GM18907 (cell line): ENCODE measurements at regions not wholly inside any gene's neighbourhood (a gene's known extent, or its start where the extent isn't known, plus 50 kb on each side); places are given as distances from the start of the nearest gene placed in this dataset.
"Not testable (repeated sequence)": the region's sequence is repeated elsewhere in the genome, so short reads cannot be mapped to it uniquely, and the experiment has no call there.

Source experiments
- ATAC-seq: cut with Tn5 transposase; IDR thresholded peaks from one replicate; pipeline ENCODE4 v1.9.1; 2021; ENCODE audit warnings: mild to moderate bottlenecking, moderate library complexity; ENCODE audit not compliant: unreplicated experiment

GRCh38 chr22:47329727-47330650 is 567.5 kb downstream of the TBC1D22A start:
- ATAC-seq, result no peak

- no peak for ATAC-seq
Measured at GRCh38 chr22:47328550-47329243, 566.2 kb downstream of the TBC1D22A start.

- ATAC-seq, result no peak
Measured at GRCh38 chr22:47327241-47327640, 564.8 kb downstream of the TBC1D22A start.

- ATAC-seq, result no peak
Measured at GRCh38 chr22:47325249-47325648, 562.8 kb downstream of the TBC1D22A start.

- ATAC-seq, result no peak
Measured at GRCh38 chr22:47324435-47324990, 562.1 kb downstream of the TBC1D22A start.

GRCh38 chr22:47323518-47323917 is 561.1 kb downstream of the TBC1D22A start:
- ATAC-seq, result no peak

GRCh38 chr22:47322854-47323253 is 560.4 kb downstream of the TBC1D22A start:
- ATAC-seq, result no peak

GRCh38 chr22:47320560-47320959 is 558.1 kb downstream of the TBC1D22A start:
- ATAC-seq, result no peak

- ATAC-seq, result no peak
Measured at GRCh38 chr22:47318041-47318737, 555.7 kb downstream of the TBC1D22A start.

GRCh38 chr22:47315862-47316419 is 553.5 kb downstream of the TBC1D22A start:
- ATAC-seq, result no peak

GRCh38 chr22:47310601-47311000 is 548.2 kb downstream of the TBC1D22A start:
- ATAC-seq, result no peak

- ATAC-seq, result no peak
Measured at GRCh38 chr22:47309946-47310345, 547.5 kb downstream of the TBC1D22A start.

GRCh38 chr22:47309476-47309875 is 547.0 kb downstream of the TBC1D22A start:
- ATAC-seq, result no peak

GRCh38 chr22:47308886-47309285 is 546.4 kb downstream of the TBC1D22A start:
- ATAC-seq, result no peak

- no peak for ATAC-seq
Measured at GRCh38 chr22:47307822-47308221, 545.4 kb downstream of the TBC1D22A start.

GRCh38 chr22:47307326-47307725 is 544.9 kb downstream of the TBC1D22A start:
- no peak for ATAC-seq

- ATAC-seq, result no peak
Measured at GRCh38 chr22:47304854-47305253, 542.4 kb downstream of the TBC1D22A start.

- ATAC-seq, result no peak
Measured at GRCh38 chr22:47304191-47304831, 541.9 kb downstream of the TBC1D22A start.

- no peak for ATAC-seq
Measured at GRCh38 chr22:47303161-47303890, 540.9 kb downstream of the TBC1D22A start.

GRCh38 chr22:47302587-47302986 is 540.1 kb downstream of the TBC1D22A start:
- ATAC-seq, result not testable (repeated sequence)
